GM13976 (cell line): ENCODE measurements at regions not wholly inside any gene's neighbourhood (a gene's known extent, or its start where the extent isn't known, plus 50 kb on each side); places are given as distances from the start of the nearest gene placed in this dataset.

Experiments used
- DNase-seq: peaks from one replicate; pipeline ENCODE4 v3.0.0; 2012; ENCODE audit warnings: low spot score
- CTCF ChIP-seq: IDR thresholded peaks from 2 replicates; pipeline ENCODE4 v1.5.1; 2012; ENCODE audit warnings: borderline replicate concordance, mild to moderate bottlenecking; ENCODE audit not compliant: insufficient read depth; ENCODE audit errors: extremely low read depth, missing control alignments, control extremely low read depth
- in situ Hi-C: fragments of 300-500 bp; cut with MboI; formaldehyde crosslinking; loops from one replicate; pipeline ENCODE4 v1.12.0; 2022; ENCODE audit warnings: low sequenced_read_pairs, mixed read lengths, inconsistent platforms; ENCODE audit not compliant: unreplicated experiment

GRCh38 chr11:8333811-8334401, 70.2 kb upstream of the LMO1 start:
- TF ChIP-seq CTCF = no peak
- in situ Hi-C loops = no loop called here
- no peak for DNase-seq

GRCh38 chr11:8333376-8333775, 69.7 kb upstream of the LMO1 start:
- in situ Hi-C loops = no loop called here
- no peak for TF ChIP-seq CTCF
- DNase-seq = no peak

DNA sequence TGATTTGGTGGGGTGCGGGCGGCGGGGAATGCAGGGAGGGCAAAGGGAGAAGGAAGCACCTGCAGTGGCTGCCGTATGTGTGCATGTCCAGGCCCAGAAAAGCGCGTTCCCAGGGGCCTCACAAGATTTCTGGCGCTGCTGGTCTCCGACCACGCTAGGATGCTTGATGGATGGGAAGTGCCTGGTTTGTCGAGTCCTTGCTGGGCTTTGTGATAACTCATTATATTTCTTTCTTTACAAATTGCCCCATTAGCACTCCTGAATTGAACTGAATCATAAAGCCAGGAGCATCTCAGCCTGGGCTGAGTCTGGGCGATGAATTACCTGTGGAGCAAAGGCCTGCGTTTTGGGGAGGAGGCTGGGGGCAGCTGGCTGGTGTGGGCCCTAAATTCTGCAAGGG, 69.2 kb upstream of the LMO1 start:
- in situ Hi-C loops = no loop called here

DNA sequence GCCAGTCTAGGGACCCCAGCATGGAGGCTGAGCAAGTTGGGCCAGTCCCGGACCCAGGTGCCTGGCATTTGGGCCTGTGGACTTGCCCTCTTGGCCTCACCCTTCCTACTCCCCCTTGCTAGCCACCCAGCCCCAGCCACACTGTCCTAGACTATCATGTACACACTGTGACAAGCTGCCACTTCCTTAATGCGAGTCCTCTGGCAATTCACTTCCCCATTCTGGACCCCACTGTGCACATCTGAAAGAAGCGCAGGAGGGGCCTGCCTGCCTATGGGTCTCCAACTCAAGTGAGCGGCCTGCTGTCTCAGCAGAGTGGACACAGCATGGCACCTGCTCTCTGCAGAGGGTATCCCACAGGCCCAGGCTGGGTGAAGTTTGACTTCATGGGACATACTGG, 68.5 kb upstream of the LMO1 start:
- DNase-seq = no peak
- no peak for TF ChIP-seq CTCF
- in situ Hi-C loops = no loop called here

More for the DNA sequence above, 69.2 kb upstream of the LMO1 start:
- no peak for TF ChIP-seq CTCF
- no peak for DNase-seq

GRCh38 chr11:8331767-8332166, 68.1 kb upstream of the LMO1 start:
- no peak for TF ChIP-seq CTCF
- DNase-seq = no peak
- in situ Hi-C loops = no loop called here

GRCh38 chr11:8330896-8331295, 67.2 kb upstream of the LMO1 start:
- DNase-seq = no peak
- in situ Hi-C loops = no loop called here
- no peak for TF ChIP-seq CTCF
